ENCODE measurements at regions not wholly inside any gene's neighbourhood (a gene's known extent, or its start where the extent isn't known, plus 50 kb on each side); places are given as distances from the start of the nearest gene placed in this dataset.

GRCh38 chr6:88445188-88445965 is 279.2 kb upstream of the CNR1 start:
- TF ChIP-seq EZH2 (IDR thresholded peaks at IDR 0.05), result no peak
- TF ChIP-seq POLR2AphosphoS5 (IDR thresholded peaks at IDR 0.05; ENCODE audit: borderline replicate concordance, low read depth, low read length), result no peak
- TF ChIP-seq FOXP2 (optimal IDR thresholded peaks at IDR 0.05; ENCODE audit: control extremely low read depth, extremely low read length, insufficient read depth), result no peak
